Body of pancreas (tissue), 4 donors: ENCODE measurements at regions not wholly inside any gene's neighbourhood (a gene's known extent, or its start where the extent isn't known, plus 50 kb on each side); places are given as distances from the start of the nearest gene placed in this dataset.

Experiments
- POLR2A ChIP-seq, 3 donors: fragments of 450-650 bp; IDR thresholded peaks; one replicate each; pipeline ENCODE4 v1.6.1; 2016; ENCODE audit warnings: antibody characterized with exemption in 3 of 3, mild to moderate bottlenecking in 2 of 3
- TF ChIP-seq, protein P1 (sequence below), 7 experiments: fragments of 450-650 bp in 4 of 7; fragments of 200-600 bp in 3 of 7; sonication (generic) in 3 of 7; IDR thresholded peaks; one replicate each; pipeline ENCODE4 v1.5.1; 2016 to 2019; ENCODE audit warnings: antibody characterized with exemption in 7 of 7

DNA sequence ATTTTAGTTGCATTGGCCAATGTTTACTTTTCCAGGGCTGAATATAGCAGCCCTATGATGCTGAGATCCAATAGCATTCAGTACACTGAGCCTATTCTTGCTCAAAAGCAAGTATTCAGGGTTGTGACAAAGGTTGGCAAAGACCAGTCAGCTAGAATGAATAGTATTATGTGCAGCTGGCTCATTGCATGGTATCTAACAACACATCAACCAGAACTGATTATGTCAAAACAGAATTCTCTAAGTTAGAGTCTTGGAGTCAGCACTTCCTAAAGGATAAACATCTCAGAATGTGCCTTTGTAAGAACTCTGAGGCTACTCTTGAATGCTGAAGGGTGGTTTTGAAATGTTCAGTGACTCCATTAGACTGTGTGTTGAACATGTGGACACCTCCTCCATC lies 774.5 kb upstream of the RGMB start:
- TF ChIP-seq, protein P1, sequence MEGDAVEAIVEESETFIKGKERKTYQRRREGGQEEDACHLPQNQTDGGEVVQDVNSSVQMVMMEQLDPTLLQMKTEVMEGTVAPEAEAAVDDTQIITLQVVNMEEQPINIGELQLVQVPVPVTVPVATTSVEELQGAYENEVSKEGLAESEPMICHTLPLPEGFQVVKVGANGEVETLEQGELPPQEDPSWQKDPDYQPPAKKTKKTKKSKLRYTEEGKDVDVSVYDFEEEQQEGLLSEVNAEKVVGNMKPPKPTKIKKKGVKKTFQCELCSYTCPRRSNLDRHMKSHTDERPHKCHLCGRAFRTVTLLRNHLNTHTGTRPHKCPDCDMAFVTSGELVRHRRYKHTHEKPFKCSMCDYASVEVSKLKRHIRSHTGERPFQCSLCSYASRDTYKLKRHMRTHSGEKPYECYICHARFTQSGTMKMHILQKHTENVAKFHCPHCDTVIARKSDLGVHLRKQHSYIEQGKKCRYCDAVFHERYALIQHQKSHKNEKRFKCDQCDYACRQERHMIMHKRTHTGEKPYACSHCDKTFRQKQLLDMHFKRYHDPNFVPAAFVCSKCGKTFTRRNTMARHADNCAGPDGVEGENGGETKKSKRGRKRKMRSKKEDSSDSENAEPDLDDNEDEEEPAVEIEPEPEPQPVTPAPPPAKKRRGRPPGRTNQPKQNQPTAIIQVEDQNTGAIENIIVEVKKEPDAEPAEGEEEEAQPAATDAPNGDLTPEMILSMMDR (IDR thresholded peaks at IDR 0.05) = no peak
- no peak for TF ChIP-seq POLR2A (IDR thresholded peaks at IDR 0.05)
